Stomach (tissue), 8 donors: ENCODE measurements at regions not wholly inside any gene's neighbourhood (a gene's known extent, or its start where the extent isn't known, plus 50 kb on each side); places are given as distances from the start of the nearest gene placed in this dataset.

Source experiments
- DNase-seq, 2 donors: peaks; one replicate each; pipeline versions ENCODE4 v3.0.0 to v3.0.0-alpha.2; 2013 to 2019
- H3K27ac ChIP-seq, 5 donors: fragments of 200-600 bp in 4 of 5; sonication (generic) in 4 of 5; one replicate each; pipeline ENCODE4 v1.5.1; 2013 to 2019; ENCODE audit warnings: mild to moderate bottlenecking in 1 of 5, moderate library complexity in 1 of 5
- H3K27me3 ChIP-seq, 3 donors: fragments of 200-600 bp; sonication (generic); one replicate each; pipeline ENCODE4 v1.5.1; 2017 to 2019; ENCODE audit warnings: mixed run types in 1 of 3
- H3K36me3 ChIP-seq, 4 donors: fragments of 200-600 bp; sonication (generic); 1 replicate in 3 of 4; 2 replicates in 1 of 4; pipeline ENCODE4 v1.5.1; 2016 to 2019
- H3K4me1 ChIP-seq, 4 donors: fragments of 200-600 bp; sonication (generic); one replicate each; pipeline ENCODE4 v1.5.1; 2016 to 2019
- H3K4me3 ChIP-seq, 4 donors: fragments of 200-600 bp; sonication (generic) in 3 of 4; one replicate each; pipeline ENCODE4 v1.5.1; 2016 to 2019; ENCODE audit warnings: mild to moderate bottlenecking in 1 of 4
- H3K9me3 ChIP-seq, 4 donors: fragments of 200-600 bp; sonication (generic); one replicate each; pipeline ENCODE4 v1.5.1; 2016 to 2019
- CTCF ChIP-seq, 7 experiments: fragments of 450-650 bp in 4 of 7; fragments of 200-600 bp in 3 of 7; sonication (generic) in 3 of 7; IDR thresholded peaks; one replicate each; pipeline ENCODE4 v1.5.1; 2016 to 2019; ENCODE audit warnings: antibody characterized with exemption in 7 of 7, control low read depth in 2 of 7, mild to moderate bottlenecking in 1 of 7
- EP300 ChIP-seq: sonication (generic); formaldehyde crosslinking; IDR thresholded peaks from one replicate; pipeline ENCODE4 v1.6.1; 2017; ENCODE audit warnings: antibody characterized with exemption
- POLR2A ChIP-seq, 4 donors: fragments of 450-650 bp; IDR thresholded peaks; one replicate each; pipeline ENCODE4 v1.6.1; 2016; ENCODE audit warnings: antibody characterized with exemption in 4 of 4, control low read depth in 2 of 4, mild to moderate bottlenecking in 1 of 4, moderate library complexity in 1 of 4
- POLR2AphosphoS5 ChIP-seq, 3 donors: sonication (generic); formaldehyde crosslinking; IDR thresholded peaks; one replicate each; pipeline ENCODE4 v1.6.1; 2016; ENCODE audit warnings: antibody characterized with exemption in 3 of 3
- WGBS, 5 donors: extraction: QIAGEN DNeasy Blood & Tissue Kit in 3 of 5; methylation state at CpG; one replicate each; pipeline versions ENCODE4 v1.1.5 to v1.1.7; 2013 to 2018; 5-methylcytosine and 5-hydroxymethylcytosine counted together
- intact Hi-C: fragments of 100-400 bp; cut with DNase I; formaldehyde crosslinking; loops from one replicate; pipeline ENCODE4 v1.15.1; 2023; ENCODE audit warnings: low total_unique reads
- donor health status: healthy with polysubstance abuse.
- donor health status: Bipolar disorder and iron deficiency.
- donor health status: healthy.

- Histone ChIP-seq H3K4me3 (no peak overlapping the region), H3K9me3 (no peaks in the 10 kb centered on the region), H3K27ac (no peak overlapping the region), H3K4me1 (no peaks in the 10 kb centered on the region), H3K27me3 (no peaks in the 10 kb centered on the region), H3K36me3 (no peaks in the 10 kb centered on the region)
- TF ChIP-seq EP300 (no peak), POLR2A (IDR thresholded peaks at IDR 0.05) (no peak)
- WGBS, 5 donors: 64 to 80% (median 77%) methylated on average over 4 of the region's 4 CpGs
- DNase-seq: no peak
- intact Hi-C loops: no loop called here
Observed at GRCh38 chr4:11847167-11847566, 418.5 kb upstream of the HS3ST1 start.

DNA sequence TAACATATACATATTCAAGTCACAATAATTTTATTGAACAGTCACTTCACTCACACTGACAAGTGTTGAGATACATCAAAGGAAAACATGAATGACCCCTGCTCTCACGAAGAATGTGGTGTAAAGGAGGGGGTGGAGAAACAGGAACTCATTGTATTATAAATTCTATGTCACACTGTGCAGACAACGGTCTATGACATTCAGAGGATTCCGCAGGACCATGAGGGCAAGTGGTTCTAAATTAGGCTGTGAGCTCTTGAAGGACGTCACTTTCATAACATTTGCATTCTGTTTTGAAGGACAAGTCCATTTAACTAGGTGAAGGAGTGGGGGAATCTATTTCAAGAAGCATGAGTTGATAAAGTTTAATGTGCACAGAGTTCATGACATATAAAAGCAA, 415.2 kb upstream of the HS3ST1 start:
- TF ChIP-seq POLR2AphosphoS5 (IDR thresholded peaks at IDR 0.05) (no peak), POLR2A (IDR thresholded peaks at IDR 0.05) (no peak)
- DNase-seq: no peak
- Histone ChIP-seq H3K27ac (no peak overlapping the region), H3K4me1 (no peaks in the 10 kb centered on the region), H3K9me3 (no peaks in the 10 kb centered on the region), H3K36me3 (no peaks in the 10 kb centered on the region), H3K27me3 (no peaks in the 10 kb centered on the region), H3K4me3 (no peak overlapping the region)
- WGBS, 5 donors: 40 to 53% (median 52%) methylated on average over 4 of the region's 4 CpGs
- intact Hi-C loops: no loop called here

DNA sequence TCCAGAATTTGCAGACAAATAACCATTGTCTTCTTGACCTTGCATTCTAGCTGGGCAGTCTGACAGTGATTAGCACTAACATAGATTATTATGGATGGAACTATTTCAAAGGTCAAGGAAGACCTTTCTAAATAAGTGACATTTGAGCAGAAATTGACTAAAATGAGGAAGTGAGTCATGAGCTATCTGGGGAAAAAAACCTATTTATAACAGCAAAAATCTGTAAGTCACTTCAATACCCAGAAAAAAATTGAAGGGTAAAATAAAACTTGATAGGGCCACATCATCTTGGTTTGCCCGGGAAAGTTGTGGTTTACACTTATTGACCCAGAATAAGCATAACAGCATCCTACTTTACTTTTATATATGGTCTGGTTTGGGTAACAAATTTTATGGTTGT, 414.6 kb upstream of the HS3ST1 start:
- Histone ChIP-seq H3K27me3 (no peaks in the 10 kb centered on the region), H3K27ac (no peak overlapping the region), H3K9me3 (no peaks in the 10 kb centered on the region), H3K36me3 (no peaks in the 10 kb centered on the region), H3K4me3 (no peak overlapping the region), H3K4me1 (no peaks in the 10 kb centered on the region)
- 81 to 96% (median 87%) methylated on average over 1 of the region's 1 CpG for WGBS, 5 donors
- no peak for DNase-seq
- TF ChIP-seq POLR2A (IDR thresholded peaks at IDR 0.05) (no peak), POLR2AphosphoS5 (IDR thresholded peaks at IDR 0.05) (no peak), EP300 (no peak), CTCF (IDR thresholded peaks at IDR 0.05) (no peak)
- intact Hi-C loops: no loop called here

DNA sequence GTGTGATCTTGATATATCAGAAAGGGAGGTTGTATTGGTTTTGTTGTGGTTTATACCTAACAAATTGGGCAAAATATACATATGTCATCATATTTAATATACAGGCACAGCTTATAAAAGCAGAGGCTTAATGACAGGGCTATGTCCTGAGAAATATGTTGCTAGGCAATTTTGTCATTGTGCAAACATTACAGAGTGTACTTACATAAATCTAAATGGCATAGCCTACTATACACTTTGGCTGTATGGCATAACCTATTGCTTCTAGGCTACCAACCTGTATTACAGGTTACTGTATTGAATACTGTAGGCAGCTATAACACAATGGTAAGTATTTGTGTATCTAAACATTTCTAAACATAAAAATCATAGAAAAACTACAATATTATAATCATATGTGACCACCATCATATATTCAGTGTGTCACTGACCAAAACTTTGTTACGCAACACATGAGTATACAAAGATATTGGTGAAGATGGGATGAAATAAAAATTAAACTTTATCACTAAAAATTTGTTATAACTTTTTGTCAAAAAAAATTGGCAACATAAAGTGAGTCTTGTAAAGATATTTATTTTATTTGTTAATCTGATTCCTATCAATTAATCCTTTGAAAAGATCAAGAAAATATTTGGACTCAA, 414.0 kb upstream of the HS3ST1 start:
- intact Hi-C loops: no loop called here
- Histone ChIP-seq H3K4me1 (no peaks in the 10 kb centered on the region), H3K4me3 (no peak overlapping the region), H3K27ac (no peak overlapping the region), H3K36me3 (no peaks in the 10 kb centered on the region), H3K27me3 (no peaks in the 10 kb centered on the region), H3K9me3 (no peaks in the 10 kb centered on the region)
- TF ChIP-seq CTCF (IDR thresholded peaks at IDR 0.05) (no peak), POLR2A (IDR thresholded peaks at IDR 0.05) (no peak), EP300 (no peak), POLR2AphosphoS5 (IDR thresholded peaks at IDR 0.05) (no peak)
- peak in 1 of 2 donors; percentile 26 for DNase-seq
- 95 to 98% (median 96%) methylated on average over 1 of the region's 1 CpG for WGBS, 5 donors

GRCh38 chr4:11839889-11840288, 411.2 kb upstream of the HS3ST1 start:
- H3K9me3 ChIP-seq: no peaks in the 10 kb centered on the region
- intact Hi-C loops: no loop called here
- DNase-seq: no peak
- no peak for TF ChIP-seq EP300
- no peak for TF ChIP-seq POLR2AphosphoS5 (IDR thresholded peaks at IDR 0.05)
- no peak for TF ChIP-seq CTCF (IDR thresholded peaks at IDR 0.05)
- no peak for TF ChIP-seq POLR2A (IDR thresholded peaks at IDR 0.05)
- H3K4me3 ChIP-seq: no peak overlapping the region
- no peaks in the 10 kb centered on the region for H3K27me3 ChIP-seq
- no peak overlapping the region for H3K27ac ChIP-seq
- H3K36me3 ChIP-seq: no peaks in the 10 kb centered on the region
- no peaks in the 10 kb centered on the region for H3K4me1 ChIP-seq
